GM23338 (cell line): ENCODE measurements at regions not wholly inside any gene's neighbourhood (a gene's known extent, or its start where the extent isn't known, plus 50 kb on each side); places are given as distances from the start of the nearest gene placed in this dataset.

Source experiments
- EZH2 ChIP-seq: fragments of 200-600 bp; sonication (generic); IDR thresholded peaks from one replicate; pipeline ENCODE4 v1.8.0; 2017; ENCODE audit warnings: antibody characterized with exemption, mild to moderate bottlenecking, low read depth; ENCODE audit not compliant: unreplicated experiment
- EZH2phosphoT487 ChIP-seq: fragments of 200-600 bp; sonication (generic); IDR thresholded peaks from one replicate; pipeline ENCODE4 v1.8.1; 2018; ENCODE audit warnings: antibody characterized with exemption; ENCODE audit not compliant: unreplicated experiment
- POLR2AphosphoS5 ChIP-seq: IDR thresholded peaks from 2 replicates; pipeline ENCODE4 v1.6.1; 2016; ENCODE audit warnings: antibody characterized with exemption, low read depth

DNA sequence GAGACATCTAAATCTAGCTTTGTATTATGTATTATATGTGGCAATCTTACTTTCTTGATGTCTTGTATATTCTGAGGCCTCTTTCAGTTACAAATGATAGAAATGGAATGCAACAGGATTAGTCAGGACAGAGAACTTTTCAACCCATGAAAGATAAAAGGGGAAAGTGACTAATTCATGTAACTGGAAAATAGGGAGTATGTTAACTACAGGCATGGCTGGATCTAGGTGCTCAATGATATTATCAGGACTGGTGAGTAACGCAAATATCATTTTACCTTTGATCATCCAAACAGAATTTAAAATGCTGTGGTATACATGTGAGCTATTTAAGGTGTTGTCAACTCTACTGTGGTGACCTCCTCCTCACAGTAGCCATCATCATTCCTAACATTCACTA lies 215.7 kb upstream of the GLRA1 start:
- TF ChIP-seq POLR2AphosphoS5, result no peak
- TF ChIP-seq EZH2, result no peak
- no peak for TF ChIP-seq EZH2phosphoT487
